GM23338 (cell line): ENCODE measurements at regions not wholly inside any gene's neighbourhood (a gene's known extent, or its start where the extent isn't known, plus 50 kb on each side); places are given as distances from the start of the nearest gene placed in this dataset.

Experiments
- ATAC-seq: fragments of 200-7000 bp; cut with Tn5 transposase; 3 replicates; pipeline ENCODE4 v1.9.1; 2020
- DNase-seq: peaks from one replicate; pipeline ENCODE4 v3.0.0-alpha.2; 2015; ENCODE audit warnings: low spot score
- H2AFZ ChIP-seq: fragments of 200-600 bp; sonication (generic); 2 replicates; pipeline ENCODE4 v1.8.0; 2016; ENCODE audit warnings: antibody characterized with exemption, mild to moderate bottlenecking, moderate library complexity
- H3F3A ChIP-seq: fragments of 200-600 bp; sonication (generic); replicated peaks from 2 replicates; pipeline ENCODE4 v1.8.0; 2017; ENCODE audit warnings: antibody characterized with exemption, mixed run types, low read depth
- H3K27ac ChIP-seq: fragments of 200-600 bp; sonication (generic); 2 replicates; pipeline ENCODE4 v1.6.1; 2016; ENCODE audit warnings: low read depth
- H3K27me3 ChIP-seq: fragments of 200-600 bp; sonication (generic); 2 replicates; pipeline ENCODE4 v1.8.0; 2016; ENCODE audit warnings: mild to moderate bottlenecking, mixed run types, moderate library complexity; ENCODE audit not compliant: insufficient read depth
- H3K36me3 ChIP-seq: fragments of 200-600 bp; sonication (generic); 2 replicates; pipeline ENCODE4 v1.8.0; 2016; ENCODE audit warnings: mild to moderate bottlenecking; ENCODE audit not compliant: insufficient read depth
- H3K4me1 ChIP-seq: fragments of 200-600 bp; sonication (generic); 2 replicates; pipeline ENCODE4 v1.8.0; 2016; ENCODE audit warnings: mild to moderate bottlenecking, moderate library complexity; ENCODE audit not compliant: insufficient read depth
- H3K4me2 ChIP-seq: fragments of 200-600 bp; sonication (generic); 2 replicates; pipeline ENCODE4 v1.7.1; 2017; ENCODE audit warnings: mixed run types
- H3K4me3 ChIP-seq: fragments of 200-600 bp; sonication (generic); 2 replicates; pipeline ENCODE4 v1.6.1; 2016; ENCODE audit warnings: mixed run types
- H3K79me2 ChIP-seq: fragments of 200-600 bp; sonication (generic); replicated peaks from 2 replicates; pipeline ENCODE4 v1.8.0; 2017; ENCODE audit warnings: mild to moderate bottlenecking; ENCODE audit not compliant: insufficient read depth
- H3K9me2 ChIP-seq: fragments of 200-600 bp; sonication (generic); 2 replicates; pipeline ENCODE4 v1.8.0; 2017; ENCODE audit not compliant: insufficient read depth
- H4K20me1 ChIP-seq: fragments of 200-600 bp; sonication (generic); replicated peaks from 2 replicates; pipeline ENCODE4 v1.8.0; 2017; ENCODE audit warnings: mild to moderate bottlenecking; ENCODE audit not compliant: insufficient read depth
- H3K27ac Mint-ChIP-seq: 2 replicates; pipeline ENCODE4 v1.8.0; 2020; ENCODE audit warnings: inconsistent platforms, mild to moderate bottlenecking, moderate library complexity, mixed read lengths
- H3K27me3 Mint-ChIP-seq: 3 replicates; pipeline ENCODE4 v1.8.0; 2022; ENCODE audit warnings: low read depth, mild to moderate bottlenecking, moderate library complexity, mixed read lengths, inconsistent platforms; ENCODE audit not compliant: insufficient read depth, poor library complexity
- H3K36me3 Mint-ChIP-seq: 3 replicates; pipeline ENCODE4 v1.8.0; 2021; ENCODE audit warnings: low read depth, mild to moderate bottlenecking, inconsistent platforms, moderate library complexity, mixed read lengths
- H3K4me1 Mint-ChIP-seq: 3 replicates; pipeline ENCODE4 v1.8.0; 2020; ENCODE audit warnings: mild to moderate bottlenecking, inconsistent platforms, mixed read lengths
- H3K4me3 Mint-ChIP-seq: 3 replicates; pipeline ENCODE4 v1.8.0; 2021; ENCODE audit warnings: moderate library complexity, mild to moderate bottlenecking, inconsistent platforms, mixed read lengths
- H3K9me3 Mint-ChIP-seq: 3 replicates; pipeline ENCODE4 v1.8.0; 2020; ENCODE audit warnings: moderate library complexity, mild to moderate bottlenecking, inconsistent platforms, mixed read lengths
- CREB1 ChIP-seq: fragments of 250-450 bp; sonication (Bioruptor Pico); IDR thresholded peaks from 2 replicates; pipeline ENCODE4 v1.5.0; 2020; ENCODE audit warnings: low read depth, mild to moderate bottlenecking, moderate library complexity
- ETS1 ChIP-seq: IDR thresholded peaks from 2 replicates; pipeline ENCODE4 v1.6.1; 2016; ENCODE audit warnings: antibody characterized with exemption
- EZH2 ChIP-seq: fragments of 200-600 bp; sonication (generic); IDR thresholded peaks from one replicate; pipeline ENCODE4 v1.8.0; 2017; ENCODE audit warnings: antibody characterized with exemption, mild to moderate bottlenecking, low read depth; ENCODE audit not compliant: unreplicated experiment
- EZH2phosphoT487 ChIP-seq: fragments of 200-600 bp; sonication (generic); IDR thresholded peaks from one replicate; pipeline ENCODE4 v1.8.1; 2018; ENCODE audit warnings: antibody characterized with exemption; ENCODE audit not compliant: unreplicated experiment
- JUNB ChIP-seq: IDR thresholded peaks from one replicate; pipeline ENCODE4 v1.6.1; 2016; ENCODE audit warnings: antibody characterized with exemption; ENCODE audit not compliant: unreplicated experiment
- NANOG ChIP-seq: IDR thresholded peaks from 2 replicates; pipeline ENCODE4 v1.6.1; 2016; ENCODE audit warnings: antibody characterized with exemption, borderline replicate concordance
- POLR2AphosphoS5 ChIP-seq: IDR thresholded peaks from 2 replicates; pipeline ENCODE4 v1.6.1; 2016; ENCODE audit warnings: antibody characterized with exemption, low read depth
- STAT1 ChIP-seq: IDR thresholded peaks from one replicate; pipeline ENCODE4 v1.6.1; 2016; ENCODE audit warnings: antibody characterized with exemption; ENCODE audit not compliant: unreplicated experiment
- ZNF114 ChIP-seq: fragments of 250-450 bp; sonication (Bioruptor Pico); IDR thresholded peaks from 2 replicates; pipeline ENCODE4 v1.5.0; 2020; ENCODE audit warnings: mild to moderate bottlenecking, moderate library complexity
- ZNF331 ChIP-seq: fragments of 250-450 bp; sonication (Bioruptor Pico); IDR thresholded peaks from 2 replicates; pipeline ENCODE4 v1.5.0; 2020; ENCODE audit warnings: low read depth, mild to moderate bottlenecking, moderate library complexity
- TF ChIP-seq, protein P1 (sequence below), 2 experiments: fragments of 200-600 bp in 1 of 2; sonication (generic) in 1 of 2; conservative IDR thresholded peaks; 2 replicates each; pipeline versions ENCODE4 v1.5.1 to v1.6.1; 2016 to 2017; ENCODE audit warnings: antibody characterized with exemption in 2 of 2, low read depth in 2 of 2, mild to moderate bottlenecking in 2 of 2, moderate library complexity in 1 of 2
- TF ChIP-seq, protein P2 (sequence below): fragments of 250-450 bp; sonication (Bioruptor Pico); IDR thresholded peaks from 2 replicates; pipeline ENCODE4 v1.5.0; 2020; ENCODE audit warnings: mild to moderate bottlenecking, moderate library complexity

DNA sequence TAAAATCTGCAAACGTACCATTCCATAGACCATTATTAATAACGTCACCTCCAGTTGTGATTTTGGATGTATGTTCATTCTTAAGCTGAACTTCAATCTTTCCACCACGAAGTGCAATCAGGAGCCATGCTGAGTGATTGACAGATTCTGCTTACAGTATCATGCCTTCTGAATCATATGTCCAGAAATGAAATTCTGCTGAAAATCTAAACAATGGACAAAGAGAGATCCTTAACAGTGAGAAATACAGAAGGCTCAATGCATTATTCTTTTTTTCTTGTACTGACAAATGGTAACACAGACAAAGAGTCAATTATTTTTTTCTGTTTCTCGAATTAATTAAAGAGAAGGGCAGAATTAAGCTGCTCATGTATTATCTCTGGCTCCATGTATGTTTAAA lies 1114.5 kb downstream of the EPHA3 start:
- Histone ChIP-seq H2AFZ (no peak overlapping the region), H3K4me3 (no peak overlapping the region), H3K9me2 (0 out of 2 replicates have a peak, but pooled peaks cover 5% of the 10 kb centered on the region), H3K27ac (no peak overlapping the region), H3K4me1 (no peaks in the 10 kb centered on the region), H3F3A (no peaks in the 10 kb centered on the region), H3K4me2 (no peak overlapping the region), H3K36me3 (no peaks in the 10 kb centered on the region; the same call in 1 of the 2 replicates), H3K27me3 (no peaks in the 10 kb centered on the region), H3K79me2 (no peaks in the 10 kb centered on the region), H4K20me1 (no peaks in the 10 kb centered on the region)
- peaks cover 17% of the 10 kb centered on the region for H3K9me3 Mint-ChIP-seq
- ATAC-seq: no peak
- H3K27ac Mint-ChIP-seq: no peak overlapping the region
- TF ChIP-seq EZH2 (no peak), POLR2AphosphoS5 (no peak), JUNB (no peak), EZH2phosphoT487 (no peak), ZNF331 (CRISPR knock-in tag) (no peak), CREB1 (CRISPR knock-in tag) (no peak), ZNF114 (CRISPR knock-in tag) (no peak), STAT1 (no peak), ETS1 (no peak), NANOG (no peak)
- TF ChIP-seq, protein P1, sequence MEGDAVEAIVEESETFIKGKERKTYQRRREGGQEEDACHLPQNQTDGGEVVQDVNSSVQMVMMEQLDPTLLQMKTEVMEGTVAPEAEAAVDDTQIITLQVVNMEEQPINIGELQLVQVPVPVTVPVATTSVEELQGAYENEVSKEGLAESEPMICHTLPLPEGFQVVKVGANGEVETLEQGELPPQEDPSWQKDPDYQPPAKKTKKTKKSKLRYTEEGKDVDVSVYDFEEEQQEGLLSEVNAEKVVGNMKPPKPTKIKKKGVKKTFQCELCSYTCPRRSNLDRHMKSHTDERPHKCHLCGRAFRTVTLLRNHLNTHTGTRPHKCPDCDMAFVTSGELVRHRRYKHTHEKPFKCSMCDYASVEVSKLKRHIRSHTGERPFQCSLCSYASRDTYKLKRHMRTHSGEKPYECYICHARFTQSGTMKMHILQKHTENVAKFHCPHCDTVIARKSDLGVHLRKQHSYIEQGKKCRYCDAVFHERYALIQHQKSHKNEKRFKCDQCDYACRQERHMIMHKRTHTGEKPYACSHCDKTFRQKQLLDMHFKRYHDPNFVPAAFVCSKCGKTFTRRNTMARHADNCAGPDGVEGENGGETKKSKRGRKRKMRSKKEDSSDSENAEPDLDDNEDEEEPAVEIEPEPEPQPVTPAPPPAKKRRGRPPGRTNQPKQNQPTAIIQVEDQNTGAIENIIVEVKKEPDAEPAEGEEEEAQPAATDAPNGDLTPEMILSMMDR (conservative IDR thresholded peaks at IDR 0.05; ENCODE audit: low read depth in 2 of 2): no peak
- TF ChIP-seq, protein P2, sequence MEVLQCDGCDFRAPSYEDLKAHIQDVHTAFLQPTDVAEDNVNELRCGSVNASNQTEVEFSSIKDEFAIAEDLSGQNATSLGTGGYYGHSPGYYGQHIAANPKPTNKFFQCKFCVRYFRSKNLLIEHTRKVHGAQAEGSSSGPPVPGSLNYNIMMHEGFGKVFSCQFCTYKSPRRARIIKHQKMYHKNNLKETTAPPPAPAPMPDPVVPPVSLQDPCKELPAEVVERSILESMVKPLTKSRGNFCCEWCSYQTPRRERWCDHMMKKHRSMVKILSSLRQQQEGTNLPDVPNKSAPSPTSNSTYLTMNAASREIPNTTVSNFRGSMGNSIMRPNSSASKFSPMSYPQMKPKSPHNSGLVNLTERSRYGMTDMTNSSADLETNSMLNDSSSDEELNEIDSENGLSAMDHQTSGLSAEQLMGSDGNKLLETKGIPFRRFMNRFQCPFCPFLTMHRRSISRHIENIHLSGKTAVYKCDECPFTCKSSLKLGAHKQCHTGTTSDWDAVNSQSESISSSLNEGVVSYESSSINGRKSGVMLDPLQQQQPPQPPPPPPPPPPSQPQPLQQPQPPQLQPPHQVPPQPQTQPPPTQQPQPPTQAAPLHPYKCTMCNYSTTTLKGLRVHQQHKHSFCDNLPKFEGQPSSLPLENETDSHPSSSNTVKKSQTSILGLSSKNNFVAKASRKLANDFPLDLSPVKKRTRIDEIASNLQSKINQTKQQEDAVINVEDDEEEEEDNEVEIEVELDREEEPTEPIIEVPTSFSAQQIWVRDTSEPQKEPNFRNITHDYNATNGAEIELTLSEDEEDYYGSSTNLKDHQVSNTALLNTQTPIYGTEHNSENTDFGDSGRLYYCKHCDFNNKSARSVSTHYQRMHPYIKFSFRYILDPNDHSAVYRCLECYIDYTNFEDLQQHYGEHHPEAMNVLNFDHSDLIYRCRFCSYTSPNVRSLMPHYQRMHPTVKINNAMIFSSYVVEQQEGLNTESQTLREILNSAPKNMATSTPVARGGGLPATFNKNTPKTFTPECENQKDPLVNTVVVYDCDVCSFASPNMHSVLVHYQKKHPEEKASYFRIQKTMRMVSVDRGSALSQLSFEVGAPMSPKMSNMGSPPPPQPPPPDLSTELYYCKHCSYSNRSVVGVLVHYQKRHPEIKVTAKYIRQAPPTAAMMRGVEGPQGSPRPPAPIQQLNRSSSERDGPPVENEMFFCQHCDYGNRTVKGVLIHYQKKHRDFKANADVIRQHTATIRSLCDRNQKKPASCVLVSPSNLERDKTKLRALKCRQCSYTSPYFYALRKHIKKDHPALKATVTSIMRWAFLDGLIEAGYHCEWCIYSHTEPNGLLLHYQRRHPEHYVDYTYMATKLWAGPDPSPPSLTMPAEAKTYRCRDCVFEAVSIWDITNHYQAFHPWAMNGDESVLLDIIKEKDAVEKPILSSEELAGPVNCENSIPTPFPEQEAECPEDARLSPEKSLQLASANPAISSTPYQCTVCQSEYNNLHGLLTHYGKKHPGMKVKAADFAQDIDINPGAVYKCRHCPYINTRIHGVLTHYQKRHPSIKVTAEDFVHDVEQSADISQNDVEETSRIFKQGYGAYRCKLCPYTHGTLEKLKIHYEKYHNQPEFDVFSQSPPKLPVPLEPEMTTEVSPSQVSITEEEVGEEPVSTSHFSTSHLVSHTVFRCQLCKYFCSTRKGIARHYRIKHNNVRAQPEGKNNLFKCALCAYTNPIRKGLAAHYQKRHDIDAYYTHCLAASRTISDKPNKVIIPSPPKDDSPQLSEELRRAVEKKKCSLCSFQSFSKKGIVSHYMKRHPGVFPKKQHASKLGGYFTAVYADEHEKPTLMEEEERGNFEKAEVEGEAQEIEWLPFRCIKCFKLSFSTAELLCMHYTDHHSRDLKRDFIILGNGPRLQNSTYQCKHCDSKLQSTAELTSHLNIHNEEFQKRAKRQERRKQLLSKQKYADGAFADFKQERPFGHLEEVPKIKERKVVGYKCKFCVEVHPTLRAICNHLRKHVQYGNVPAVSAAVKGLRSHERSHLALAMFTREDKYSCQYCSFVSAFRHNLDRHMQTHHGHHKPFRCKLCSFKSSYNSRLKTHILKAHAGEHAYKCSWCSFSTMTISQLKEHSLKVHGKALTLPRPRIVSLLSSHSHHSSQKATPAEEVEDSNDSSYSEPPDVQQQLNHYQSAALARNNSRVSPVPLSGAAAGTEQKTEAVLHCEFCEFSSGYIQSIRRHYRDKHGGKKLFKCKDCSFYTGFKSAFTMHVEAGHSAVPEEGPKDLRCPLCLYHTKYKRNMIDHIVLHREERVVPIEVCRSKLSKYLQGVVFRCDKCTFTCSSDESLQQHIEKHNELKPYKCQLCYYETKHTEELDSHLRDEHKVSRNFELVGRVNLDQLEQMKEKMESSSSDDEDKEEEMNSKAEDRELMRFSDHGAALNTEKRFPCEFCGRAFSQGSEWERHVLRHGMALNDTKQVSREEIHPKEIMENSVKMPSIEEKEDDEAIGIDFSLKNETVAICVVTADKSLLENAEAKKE (CRISPR knock-in tag): no peak
- H3K36me3 Mint-ChIP-seq: peaks cover 5% of the 10 kb centered on the region; the same call in 2 of the 3 replicates
- no peaks in the 10 kb centered on the region for H3K27me3 Mint-ChIP-seq
- no peak for DNase-seq
- no peak overlapping the region for H3K4me3 Mint-ChIP-seq
- no peaks in the 10 kb centered on the region for H3K4me1 Mint-ChIP-seq
